ENCODE measurements at regions not wholly inside any gene's neighbourhood (a gene's known extent, or its start where the extent isn't known, plus 50 kb on each side); places are given as distances from the start of the nearest gene placed in this dataset.

DNA sequence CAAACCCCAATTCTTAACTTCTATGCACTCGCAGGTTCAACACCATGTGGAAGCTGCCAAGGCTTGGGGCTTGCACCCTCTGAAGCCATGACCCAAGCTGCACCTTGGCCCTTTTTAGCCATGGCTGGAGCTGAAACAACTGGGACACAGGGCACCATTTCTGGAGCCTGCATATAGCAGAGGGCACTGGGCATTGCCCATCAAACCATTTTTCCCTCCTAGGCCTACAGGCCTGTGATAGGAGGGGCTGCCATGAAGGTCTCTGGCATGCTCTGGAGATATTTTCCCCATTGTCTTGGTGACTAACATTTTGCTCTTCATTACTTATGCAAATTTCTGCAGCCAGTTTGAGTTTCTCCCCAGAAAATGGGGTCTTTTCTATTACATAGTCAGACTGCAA lies 484.7 kb downstream of the EPHA7 start:
- no peak for DNase-seq

- DNase-seq: no peak
Measured at GRCh38 chr6:92930171-92930570, 489.2 kb downstream of the EPHA7 start.

DNA sequence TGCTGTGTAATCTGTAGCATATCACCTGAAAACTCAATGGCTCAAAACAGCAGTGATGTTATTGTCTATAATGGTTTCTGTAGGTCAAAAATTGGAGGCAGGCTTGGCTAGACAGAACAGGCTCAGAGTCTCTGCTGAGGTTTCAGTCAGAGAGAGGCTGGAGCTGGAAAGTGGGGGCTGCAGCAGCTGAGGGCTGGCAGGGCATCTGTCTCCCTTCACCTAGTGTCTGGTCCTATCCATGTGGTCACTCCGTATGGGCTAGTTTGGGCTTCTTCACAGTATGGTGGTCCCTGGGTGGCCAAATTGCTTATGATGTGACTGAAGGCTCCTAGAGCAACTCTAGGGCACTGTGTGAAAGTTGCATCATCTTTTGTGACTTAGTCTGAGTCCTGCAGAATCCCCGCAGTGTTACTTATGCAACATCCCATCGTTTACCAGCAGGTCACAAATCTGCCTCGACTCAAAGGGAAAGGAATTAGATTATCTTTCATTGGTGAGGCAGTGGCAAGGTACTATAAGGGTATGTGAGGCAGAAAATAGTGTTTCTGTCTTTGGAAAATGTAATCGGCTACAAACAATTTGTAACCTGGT lies 497.0 kb downstream of the EPHA7 start:
- DNase-seq: no peak

DNA sequence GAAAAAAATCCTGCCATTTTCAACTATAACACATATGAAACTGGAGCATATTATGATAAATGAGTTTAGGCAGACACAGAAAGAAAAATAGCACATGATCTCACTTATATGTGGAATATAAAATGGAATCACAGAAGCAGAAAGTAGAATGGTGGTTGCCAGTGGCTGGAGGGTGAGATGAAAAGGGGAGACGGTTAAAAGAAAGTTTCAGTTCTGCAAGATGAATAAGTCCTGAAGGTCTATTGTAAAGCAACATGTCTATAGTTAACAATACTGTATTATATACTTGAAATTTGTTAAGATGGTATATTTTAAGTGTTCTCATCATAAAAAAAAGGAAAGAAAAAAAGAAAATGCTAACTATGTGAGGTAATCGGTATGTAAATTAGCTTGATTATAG lies 503.9 kb downstream of the EPHA7 start:
- no peak for DNase-seq

- no peak for DNase-seq
Measured at GRCh38 chr6:92911301-92911700, 508.1 kb downstream of the EPHA7 start.

- DNase-seq: no peak
Measured at GRCh38 chr6:92910646-92911045, 508.7 kb downstream of the EPHA7 start.

DNA sequence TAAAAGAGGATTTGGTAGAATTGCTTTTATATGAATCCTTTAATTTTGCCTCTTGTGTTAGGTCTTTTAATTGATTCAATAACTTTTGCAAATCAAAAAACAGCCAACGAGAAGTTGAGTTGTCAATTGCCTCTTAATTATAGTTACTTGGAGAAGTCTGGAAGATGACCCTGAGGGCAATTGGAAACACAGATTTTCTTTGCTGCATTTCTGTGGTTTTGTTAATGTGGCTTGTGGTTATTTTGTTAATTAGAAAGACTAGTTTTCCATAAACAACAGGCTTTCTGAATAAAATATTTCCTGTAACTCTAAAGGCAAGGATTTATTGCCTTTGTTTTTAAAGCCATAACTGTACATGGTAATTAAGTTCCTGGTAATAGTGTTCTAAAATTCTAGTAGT lies 513.0 kb downstream of the EPHA7 start:
- DNase-seq: no peak

DNA sequence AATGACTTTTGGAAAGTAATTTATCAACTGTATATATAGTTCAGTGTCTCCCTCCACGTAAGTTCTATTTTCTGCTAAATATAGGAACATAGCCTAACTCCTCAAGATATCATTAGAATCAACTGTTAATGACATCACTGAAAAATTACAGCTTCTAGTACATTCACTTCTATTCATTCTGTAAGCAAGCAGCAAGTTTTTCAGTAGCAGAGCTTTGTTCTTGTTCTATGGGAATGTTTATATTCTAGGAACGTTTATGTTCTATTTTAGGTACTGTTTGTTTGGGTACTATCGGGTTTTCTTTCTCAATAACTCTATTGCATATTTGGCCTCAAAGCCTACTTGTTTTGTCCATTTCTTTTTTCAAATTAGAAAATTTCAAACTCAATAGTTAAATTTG lies 525.6 kb downstream of the EPHA7 start:
- no peak for DNase-seq

DNA sequence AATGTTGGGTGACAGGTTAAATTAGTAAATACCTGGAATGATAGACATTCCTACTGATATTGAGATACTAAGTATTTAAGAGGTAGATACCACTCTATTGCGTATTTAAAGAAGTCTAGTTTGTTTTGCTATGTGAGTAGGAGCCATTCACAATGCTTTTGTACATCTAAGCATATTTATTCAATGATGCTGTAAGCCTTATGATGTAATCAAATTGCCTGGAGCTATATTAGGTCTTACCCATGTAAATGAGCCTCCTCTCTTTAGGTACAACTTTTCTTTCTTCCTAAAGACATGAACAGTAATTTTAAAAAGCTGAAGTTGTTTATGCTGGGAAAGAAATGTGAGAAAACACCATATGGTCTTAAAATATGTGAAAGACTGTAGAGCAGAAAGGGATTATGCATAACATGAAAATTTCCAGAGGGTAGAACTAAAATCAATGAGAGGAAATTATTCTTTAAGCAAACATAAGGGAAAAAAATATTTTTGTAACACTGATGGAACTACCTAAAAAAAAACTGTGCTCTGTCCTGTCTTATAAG lies 526.7 kb downstream of the EPHA7 start:
- no peak for DNase-seq

DNA sequence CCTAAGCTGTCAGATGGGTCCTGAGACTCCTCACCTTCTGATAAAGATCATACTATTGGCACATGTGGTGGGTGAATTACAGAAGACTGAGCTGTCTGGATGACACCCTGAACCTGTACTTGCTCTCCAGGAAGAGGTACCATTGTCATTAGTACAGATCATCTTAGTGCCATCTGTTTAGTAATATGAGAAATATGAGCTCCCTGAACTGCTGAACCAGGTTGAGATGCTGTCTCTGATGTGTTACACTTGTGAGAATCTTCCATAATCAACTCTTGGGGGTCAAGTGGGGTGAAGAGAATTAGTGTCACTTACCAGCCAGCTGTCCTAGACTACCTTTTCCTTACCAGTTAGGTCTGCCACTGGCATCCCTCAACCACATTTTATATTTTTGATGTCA lies 531.0 kb downstream of the EPHA7 start:
- DNase-seq: no peak

DNA sequence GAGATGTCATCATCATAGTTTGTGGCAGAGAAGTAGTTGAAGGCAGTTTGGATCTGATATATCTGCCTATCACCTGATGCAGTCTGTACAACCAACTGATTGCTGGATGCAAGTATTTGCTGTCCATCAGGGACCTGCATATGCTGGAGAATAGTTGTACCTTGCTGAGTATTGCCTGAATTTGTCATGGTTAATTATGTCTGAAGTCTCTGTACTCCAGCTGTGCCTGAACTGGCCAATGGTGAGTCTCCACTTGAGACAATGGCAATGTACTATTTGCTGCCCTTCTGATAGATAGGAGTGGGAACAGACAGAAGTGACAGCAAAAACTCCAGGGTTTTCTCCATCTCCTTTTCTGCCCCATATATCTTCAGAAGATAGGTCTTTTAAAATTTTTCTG lies 531.5 kb downstream of the EPHA7 start:
- no peak for DNase-seq

DNA sequence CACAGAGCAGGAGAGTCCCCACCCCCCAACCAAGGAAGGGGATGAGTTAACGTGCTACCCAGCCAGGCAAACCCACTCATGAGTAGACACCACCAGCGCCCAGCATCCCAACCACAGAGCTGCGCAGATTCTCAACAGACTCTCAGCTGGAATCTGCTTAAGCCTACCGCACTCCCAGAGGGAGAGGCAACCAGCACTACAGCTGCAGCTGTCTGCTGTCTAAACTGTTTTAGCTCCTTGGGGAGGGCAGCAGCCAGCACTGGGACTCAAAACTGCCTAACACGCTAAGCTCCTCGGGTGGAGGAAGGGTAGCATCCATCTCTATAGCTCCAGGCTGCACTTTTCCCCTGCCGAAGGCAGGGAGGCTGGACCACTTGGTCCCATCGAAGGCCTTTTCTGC lies 539.8 kb downstream of the EPHA7 start:
- DNase-seq: no peak

- DNase-seq: no peak
Measured at GRCh38 chr6:92864966-92865555, 554.3 kb downstream of the EPHA7 start.

- no peak for DNase-seq
Measured at GRCh38 chr6:92849636-92850035, 569.7 kb downstream of the EPHA7 start.

DNA sequence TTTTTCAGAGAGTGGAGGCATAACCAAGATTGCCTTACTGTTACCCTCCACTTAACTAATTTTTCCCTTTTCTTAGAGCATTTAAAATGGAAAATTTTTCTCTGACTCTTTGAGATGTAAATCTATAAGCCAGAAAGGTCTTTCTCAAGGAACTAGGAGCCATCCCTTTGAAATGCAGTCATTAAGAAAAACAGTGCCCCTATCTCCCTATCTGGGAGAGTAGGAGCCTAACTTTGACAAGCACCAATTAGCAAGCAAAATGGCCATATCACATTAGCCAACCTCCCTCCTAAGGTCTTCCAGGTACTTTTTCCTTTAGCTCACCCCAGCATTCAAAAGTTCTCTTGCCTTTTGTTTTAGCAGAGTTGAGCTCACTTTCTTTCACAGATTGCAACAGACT lies 570.5 kb downstream of the EPHA7 start:
- no peak for DNase-seq

GRCh38 chr6:92848459-92848858 lies 570.9 kb downstream of the EPHA7 start:
- DNase-seq: no peak

DNA sequence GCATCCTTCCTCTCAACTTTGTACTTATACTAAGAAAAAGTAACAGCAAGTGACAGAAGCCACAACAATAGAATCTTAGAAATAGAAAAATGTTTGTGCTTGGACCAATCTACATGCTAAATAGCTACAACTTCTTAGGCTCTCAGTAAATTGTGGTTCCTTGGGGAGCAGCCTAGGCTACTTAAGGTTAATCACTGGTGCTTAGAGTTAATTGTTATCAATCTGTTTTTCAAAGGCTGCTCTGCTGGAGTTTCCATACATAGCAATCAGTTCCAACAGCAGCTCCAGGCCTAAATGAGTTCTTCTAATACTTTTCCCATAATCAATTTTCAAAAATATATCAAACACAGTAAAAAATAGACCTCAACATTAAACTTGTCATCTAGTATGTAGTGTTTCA lies 571.4 kb downstream of the EPHA7 start:
- DNase-seq: no peak

GRCh38 chr6:92840246-92840930 lies 579.0 kb downstream of the EPHA7 start:
- DNase-seq: no peak

DNA sequence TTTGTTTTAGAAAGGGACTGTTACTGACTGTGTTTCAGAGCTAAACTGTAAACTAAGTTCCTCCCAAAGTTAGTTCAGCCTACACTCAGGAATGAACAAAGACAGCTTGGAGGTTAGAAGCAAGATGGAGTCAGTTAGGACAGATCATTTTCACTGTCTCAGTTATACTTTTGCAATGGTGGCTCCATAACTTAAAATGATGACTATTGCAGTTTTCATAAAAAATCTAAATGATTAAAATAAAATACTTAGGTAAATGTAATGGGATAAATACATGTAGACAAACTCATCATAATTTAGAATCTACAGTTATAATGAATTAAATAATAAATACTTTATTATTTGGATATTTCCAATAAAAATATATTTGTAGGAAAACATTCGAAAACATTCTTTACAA lies 590.6 kb downstream of the EPHA7 start:
- no peak for DNase-seq

DNA sequence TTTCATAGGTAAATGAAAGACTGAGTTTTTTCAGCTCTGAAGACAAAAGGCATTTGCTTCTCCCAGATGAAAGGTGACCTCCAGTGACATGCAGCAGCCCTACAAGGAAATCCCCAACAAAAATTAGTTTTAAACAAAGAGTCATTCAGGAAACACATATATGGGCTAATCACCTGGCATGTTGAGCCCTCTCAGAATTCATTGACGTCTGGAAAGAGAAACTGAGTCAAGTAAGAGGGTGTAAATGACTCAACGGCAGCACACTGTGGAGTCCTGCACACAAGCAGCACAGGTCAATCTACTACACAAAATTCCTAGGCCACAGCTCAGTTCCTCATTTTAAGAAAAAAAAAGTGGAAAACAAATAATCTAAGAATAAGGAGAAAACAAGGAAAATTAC lies 592.3 kb downstream of the EPHA7 start:
- DNase-seq: no peak

DNA sequence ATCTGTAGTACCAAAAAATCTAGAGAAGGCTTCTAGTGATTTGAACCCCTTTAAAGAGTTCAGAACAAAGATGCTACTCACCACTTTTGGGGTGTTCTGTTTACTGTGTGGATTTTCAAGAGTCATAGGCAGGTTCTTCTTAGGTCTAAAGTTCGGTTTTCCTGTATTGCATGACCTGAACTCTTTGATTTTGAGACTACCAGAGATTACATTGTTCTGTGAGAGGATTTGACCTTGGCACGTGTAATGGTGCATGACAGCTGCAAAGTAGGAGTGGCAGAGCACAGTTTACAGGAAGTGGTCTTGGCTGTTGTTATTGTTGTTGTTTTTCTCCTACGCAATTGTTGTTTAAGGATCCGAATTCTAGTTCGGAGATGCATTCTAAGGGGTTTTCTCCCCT lies 592.7 kb downstream of the EPHA7 start:
- no peak for DNase-seq

DNA sequence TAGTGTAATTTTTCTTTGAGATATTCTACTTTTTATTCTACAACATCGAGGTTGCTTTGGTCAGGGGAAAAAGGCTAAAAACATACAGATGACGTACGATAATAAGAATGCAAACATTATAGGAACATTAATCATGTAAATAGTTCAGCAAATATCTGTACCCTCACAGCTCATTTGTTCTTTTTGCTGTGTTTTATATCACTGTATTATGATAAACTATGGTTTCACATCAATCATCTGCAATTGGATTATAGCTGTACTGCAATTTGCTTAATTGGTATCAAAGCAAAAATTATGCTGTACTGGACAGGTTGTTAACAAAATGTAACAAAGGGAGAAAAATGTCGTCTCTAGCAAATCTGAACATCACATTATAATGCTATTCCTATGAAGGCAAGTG lies 597.1 kb downstream of the EPHA7 start:
- DNase-seq: no peak

DNA sequence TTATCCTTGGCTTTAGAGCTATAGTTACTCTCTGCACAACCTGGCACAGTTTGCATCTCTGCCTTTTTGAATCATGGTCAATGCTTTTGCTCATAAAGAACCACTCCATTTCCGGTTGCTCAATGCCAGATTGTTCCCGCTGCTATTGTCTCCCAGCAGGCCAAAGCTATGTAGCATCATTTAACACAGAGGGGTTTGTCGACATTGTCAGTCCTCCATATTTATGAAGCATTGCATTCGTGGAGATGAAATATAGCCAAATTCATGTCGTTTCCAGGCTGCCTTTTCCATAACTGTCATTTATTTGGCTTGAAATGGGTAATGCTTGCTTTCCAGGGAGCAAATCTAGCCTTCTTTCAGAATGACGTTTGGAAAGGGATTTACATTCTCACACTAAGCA lies 598.8 kb downstream of the EPHA7 start:
- no peak for DNase-seq

DNA sequence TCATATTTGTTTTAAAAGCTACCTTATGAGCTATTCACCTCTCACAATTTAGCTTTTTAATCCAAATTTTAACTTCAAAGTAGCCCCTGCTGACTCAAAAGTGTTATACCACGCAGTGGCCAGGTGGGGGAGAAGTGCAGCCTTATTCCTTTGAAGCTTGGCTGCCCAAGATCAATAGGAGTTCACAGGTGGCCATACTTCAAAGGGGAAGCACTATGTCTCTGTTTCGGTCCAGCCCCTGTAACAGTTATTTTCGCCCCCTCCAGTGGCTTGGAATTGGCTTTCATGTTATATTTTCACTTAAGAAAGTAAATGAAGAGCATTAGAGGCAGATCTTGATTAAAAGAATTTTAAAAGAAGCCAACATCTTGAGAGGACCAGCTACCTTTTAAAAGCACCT lies 608.4 kb downstream of the EPHA7 start:
- no peak for DNase-seq

DNA sequence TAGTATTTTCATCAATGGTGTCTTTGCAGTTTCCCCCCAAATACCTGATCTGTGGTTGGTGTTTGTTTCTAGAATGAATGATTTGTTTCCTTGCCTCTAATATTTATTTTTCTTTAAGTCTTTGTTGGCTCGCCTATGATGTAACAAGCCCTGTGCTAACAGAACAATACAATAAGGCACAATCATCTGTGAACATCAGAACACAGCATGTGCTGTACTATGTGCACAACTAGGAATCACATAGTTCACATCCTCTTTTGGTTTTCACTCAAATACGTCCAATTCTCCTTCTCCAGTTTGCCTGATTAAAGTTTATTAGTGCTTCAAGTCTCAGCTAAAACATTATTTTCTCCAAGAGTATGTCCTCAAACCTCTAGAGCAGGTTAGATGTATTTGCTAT lies 613.1 kb downstream of the EPHA7 start:
- DNase-seq: no peak
